Panc1 (cell line): ENCODE measurements at regions not wholly inside any gene's neighbourhood (a gene's known extent, or its start where the extent isn't known, plus 50 kb on each side); places are given as distances from the start of the nearest gene placed in this dataset.

Experiments used
- CTCF ChIP-seq: fragments of 450-650 bp; IDR thresholded peaks from 2 replicates; pipeline ENCODE4 v1.5.1; 2017; ENCODE audit warnings: mild to moderate bottlenecking
- POLR2AphosphoS5 ChIP-seq: IDR thresholded peaks from 2 replicates; pipeline ENCODE4 v1.6.1; 2012; ENCODE audit warnings: mild to moderate bottlenecking, low read depth, low read length, moderate library complexity

- TF ChIP-seq POLR2AphosphoS5 (no peak), CTCF (no peak)
These were observed 528.2 kb upstream of the NRP1 start for GRCh38 chr10:33862536-33863105.
